ENCODE measurements at regions not wholly inside any gene's neighbourhood (a gene's known extent, or its start where the extent isn't known, plus 50 kb on each side); places are given as distances from the start of the nearest gene placed in this dataset.

DNA sequence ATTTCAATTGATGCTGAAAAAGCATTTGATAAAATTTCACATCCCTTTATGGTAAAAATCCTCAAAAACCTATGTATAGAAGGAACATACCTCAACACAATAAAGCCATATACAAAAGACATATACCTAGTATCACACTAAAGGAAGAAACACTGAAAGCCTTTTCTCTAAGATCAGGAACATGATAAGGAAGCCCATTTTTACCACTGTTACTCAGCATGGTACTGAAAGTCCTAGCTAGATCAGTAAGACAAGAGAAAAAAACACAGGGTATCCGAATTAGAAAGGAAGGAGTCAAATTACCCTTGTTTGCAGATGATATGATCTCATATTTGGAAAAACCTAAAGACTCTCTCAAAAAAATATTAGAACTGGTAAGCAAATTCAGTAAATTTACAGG, 350.2 kb upstream of the PDE4D start:
- DNase-seq: no peak

DNA sequence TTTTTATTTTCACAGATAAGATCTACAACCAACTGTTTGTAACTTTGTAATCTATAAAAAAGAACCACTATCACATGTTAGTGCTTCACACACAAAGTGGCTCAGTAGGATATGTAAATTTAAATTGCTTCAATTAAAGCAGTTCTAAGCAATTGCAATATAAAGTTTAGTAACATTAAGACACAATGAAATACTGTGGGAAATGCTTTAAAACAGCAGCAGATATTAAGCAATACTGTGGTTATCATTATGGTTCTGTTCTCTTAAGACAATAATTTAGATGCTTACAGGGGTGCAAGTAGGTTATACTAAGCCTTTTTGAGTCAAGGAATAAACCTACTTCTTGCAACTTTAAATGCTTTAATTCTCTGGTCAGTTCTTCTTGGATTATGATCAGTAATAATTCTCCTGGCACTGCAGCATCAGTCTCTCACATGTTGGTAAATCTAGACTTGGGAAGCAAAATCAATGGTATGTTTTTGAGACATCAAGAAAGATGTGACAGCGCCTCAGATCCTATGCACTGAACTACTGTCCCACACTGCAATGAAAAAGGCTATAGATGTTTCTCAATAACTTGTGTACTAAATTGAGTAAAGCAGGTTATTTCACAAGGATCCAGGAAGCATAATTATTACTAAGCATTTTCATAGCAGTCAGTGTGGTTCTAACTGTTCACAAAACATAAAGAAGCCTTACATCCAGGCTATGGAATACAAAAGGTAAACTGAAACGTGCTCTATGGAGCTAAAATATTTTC, 338.7 kb upstream of the PDE4D start:
- DNase-seq: no peak

DNA sequence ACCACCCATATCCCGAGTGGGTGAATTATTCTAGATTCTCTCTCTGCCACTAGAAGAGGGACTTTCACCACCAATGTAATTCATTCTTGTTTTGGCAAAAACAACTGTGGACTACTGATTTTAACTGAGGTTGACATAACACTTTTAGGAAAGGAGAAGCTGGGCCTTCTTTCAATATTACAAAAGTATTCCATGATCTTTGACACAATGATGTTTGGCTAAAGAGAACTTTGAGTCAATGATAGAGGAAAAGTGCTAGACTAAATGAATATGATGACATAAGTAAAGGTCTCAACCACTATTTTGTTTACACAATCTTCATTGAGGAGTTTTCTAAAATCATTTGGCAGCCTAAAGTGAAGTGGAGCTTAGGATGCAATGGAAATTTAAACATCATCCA, 336.9 kb upstream of the PDE4D start:
- DNase-seq: no peak

DNA sequence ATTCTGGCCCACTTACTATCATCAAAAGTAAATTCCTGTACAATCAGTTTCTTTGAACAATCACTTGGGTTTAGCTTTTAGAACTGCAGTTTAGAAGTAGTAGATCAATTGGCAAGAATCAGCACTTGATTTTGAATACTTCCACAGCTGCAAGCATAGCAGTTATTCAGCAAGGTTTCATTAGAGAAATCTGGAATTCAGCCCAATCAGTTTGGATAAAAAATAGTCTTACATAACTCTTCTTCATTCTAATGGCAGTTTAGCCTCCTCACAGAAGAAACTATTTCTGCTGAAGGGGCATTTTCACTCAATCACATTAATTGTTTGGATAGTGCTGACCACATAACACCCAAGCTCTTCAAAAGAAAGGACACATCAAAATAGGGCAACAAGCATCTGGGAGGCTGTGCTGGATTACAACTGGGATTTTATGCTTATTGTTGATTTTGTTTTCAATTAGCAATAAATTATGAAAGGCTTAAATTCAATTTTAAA, 336.2 kb upstream of the PDE4D start:
- DNase-seq: no peak

DNA sequence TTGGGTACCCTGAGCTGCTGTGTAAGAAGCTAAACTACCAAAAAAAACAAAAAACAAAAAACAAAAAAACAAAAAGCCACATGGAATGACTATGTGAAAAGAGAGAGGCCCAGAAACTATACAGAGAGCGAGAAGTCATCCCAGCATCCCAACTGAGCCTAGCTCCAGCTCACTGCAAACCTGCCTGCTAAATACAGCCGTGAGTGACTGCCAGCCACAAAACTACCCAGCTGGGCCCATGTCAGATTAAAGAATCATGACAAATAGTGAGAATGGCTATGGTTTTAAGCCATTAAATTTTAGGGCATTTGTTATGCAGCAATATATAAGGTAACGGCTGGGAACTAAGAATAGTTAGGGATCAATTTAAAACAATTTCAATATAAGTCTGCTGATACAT, 335.1 kb upstream of the PDE4D start:
- DNase-seq: no peak

DNA sequence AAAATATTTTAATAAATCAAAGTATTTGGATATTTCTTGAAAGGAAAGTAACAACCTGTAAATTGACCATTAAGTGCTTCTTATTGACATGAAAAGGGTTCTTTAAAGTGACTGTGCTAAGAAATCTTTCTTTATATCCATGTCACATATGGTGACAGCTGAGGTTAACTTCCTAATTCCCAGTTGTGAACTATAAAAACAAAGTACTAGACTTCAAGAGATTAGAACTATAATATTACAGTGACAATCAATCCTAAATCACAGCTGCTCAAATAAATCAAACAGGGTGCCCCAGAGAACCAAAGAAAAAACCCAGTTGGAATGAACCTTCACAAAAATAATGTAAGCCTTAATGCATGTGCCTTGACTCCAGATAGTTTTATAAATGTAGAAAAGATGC, 332.6 kb upstream of the PDE4D start:
- DNase-seq: no peak

DNA sequence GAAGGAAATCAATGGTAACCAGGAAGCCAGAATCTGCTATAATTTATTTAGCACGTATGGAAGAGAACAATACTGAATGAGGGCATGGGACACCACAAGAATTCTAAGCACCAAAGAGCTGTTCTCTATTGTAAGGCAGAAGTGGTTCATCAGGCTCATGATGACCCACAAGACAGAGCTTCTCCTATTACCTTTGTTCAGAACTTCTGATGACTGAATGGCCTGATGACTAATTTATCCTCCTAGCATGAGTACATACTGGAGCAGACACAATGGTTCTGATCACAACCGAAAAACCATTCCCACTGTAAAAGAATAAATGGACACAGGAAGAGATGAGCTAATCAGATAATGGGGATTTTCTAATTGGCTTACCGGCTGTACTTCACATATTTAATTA, 329.8 kb upstream of the PDE4D start:
- DNase-seq: no peak

DNA sequence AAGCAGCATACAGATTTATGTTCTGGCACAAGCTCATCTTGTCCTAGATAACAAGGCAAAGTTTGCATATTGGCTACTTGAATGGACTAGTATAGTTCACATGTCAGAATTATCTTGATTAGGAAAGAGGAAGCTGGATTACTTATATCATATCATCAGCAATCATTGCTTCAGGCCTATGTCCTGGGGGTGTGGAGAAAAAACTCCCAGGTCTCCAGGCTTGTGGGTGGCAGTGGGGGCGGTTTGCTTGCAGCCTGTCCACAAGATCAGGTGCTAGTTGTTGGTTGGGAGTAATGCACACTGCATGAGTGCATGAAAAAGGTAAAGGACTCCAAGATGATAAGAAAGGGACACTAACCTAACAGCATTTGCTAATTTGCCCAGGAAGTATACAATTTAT, 326.4 kb upstream of the PDE4D start:
- DNase-seq: no peak

DNA sequence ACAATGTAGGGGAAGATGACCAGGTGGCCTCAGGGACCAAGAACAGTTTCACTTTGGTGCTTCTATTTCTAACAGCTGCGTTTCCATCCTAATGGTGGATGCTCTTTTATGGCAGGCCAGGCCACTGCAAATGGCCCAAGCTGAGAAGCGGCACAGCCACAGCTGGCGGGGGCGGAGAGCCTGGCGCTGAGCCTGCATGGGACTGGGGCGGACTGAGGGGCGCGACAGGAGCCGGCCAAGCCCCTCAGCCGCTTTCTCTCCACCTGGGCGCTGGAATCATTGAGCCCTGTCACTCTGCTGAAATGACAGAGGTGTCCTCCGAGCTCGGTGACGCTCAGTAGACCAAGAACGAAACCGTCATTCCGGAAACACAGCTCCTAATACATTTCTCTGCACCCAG, 317.3 kb upstream of the PDE4D start:
- no peak for DNase-seq

DNA sequence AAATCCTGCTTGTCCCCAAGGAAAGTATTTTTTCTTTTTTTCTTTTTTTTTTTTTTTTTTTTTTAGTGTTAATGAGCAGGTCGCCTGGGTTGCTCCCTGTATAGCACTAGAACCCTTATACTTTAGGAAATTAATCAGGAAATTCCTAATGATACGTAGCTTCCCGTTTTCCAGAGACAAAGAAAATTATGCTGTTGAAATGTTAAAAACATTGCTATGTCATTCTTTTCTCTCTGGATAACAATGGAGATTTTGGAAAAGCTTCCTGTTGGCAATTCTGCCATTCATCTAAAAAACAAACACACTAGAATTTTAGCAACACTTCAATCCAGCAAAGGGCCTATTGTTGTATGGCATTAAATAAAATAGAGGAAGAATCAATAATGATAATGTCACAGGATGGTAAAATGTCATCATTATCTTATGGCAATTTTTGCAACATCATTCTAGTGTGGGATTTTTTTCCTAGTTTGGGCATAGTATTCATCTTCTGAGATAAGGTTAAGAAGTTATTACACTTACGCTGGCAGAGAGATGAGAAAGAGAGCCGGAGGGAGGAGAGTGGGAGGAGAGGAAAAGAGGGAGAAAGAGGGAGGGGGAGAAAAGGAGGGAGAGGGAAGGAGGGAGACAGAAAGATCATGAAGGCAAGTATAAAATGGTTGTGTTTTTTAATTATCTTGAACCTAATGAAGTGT, 315.8 kb upstream of the PDE4D start:
- no peak for DNase-seq

DNA sequence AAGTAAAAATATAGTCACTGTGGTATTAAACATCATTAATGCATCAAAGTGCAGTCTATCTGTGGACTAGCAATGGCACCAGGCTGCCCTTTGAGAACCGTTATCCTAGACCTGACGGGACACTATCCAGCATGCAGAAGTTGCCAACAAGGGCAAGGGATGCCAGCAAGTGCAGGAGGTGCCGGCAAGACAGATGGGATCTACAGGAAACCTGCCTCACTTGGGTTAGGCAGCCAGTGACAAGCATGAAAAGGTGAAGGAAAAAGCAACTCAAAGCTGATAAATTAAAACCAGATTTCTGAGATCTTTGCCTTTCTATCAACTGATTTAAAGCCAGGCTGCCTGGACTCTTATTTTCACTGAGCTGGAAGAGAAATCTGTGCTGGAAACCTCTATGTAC, 315.2 kb upstream of the PDE4D start:
- no peak for DNase-seq

DNA sequence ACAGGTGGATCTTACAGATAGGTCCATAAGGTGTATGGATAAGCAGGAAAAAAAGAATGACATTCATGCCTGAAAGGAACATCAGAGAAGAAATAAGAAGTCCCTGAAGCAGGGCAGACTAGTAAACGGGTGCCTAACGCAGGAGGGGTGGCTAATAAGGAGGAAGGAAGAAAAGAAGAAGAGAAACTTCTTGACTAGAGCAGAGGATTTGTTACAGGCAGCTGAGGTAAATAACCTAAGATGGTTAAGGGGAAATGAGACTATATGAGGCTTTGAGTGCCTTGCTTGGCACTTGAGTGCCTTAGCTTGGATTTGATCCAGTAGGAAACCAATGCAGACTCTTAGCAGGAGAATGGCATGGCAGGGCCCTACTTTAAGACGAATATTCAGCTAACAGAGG, 313.5 kb upstream of the PDE4D start:
- DNase-seq: no peak

DNA sequence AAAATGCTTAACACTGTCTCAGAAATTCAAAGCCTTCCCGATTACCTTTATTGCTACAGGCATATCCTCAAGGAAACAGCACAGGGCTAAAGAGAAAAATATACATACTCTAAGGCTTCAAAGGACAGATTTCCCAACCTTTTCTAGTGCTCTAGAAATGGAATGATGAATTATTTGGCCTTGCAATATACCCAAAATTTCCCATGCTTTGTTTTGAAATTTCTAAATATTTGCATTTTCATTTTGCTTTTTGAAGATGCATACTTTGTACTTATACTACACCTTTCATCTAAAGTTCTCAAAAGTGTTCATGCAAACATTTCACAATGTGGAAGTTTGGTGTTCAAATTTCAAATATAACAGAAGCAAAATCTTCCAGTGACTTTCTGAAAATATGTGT, 312.7 kb upstream of the PDE4D start:
- no peak for DNase-seq

DNA sequence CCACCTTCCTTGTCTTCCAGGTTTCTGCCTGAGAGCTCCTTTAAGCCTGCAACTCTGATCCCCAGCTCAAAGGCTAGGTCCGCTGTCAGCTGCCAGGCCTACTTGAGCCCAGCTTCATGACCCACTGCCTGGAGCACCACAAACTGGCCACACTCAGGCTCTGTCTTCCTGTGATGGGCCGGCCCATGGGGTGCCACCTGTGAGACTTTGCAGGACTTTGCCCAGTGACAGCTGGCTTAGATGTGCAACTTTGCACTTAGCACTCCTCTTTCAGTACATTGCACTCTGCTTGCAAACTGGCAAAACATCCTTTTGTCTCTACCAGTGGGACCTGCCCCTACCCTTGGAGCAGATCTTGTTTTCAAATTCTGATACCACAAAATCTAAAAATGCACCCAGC, 311.5 kb upstream of the PDE4D start:
- no peak for DNase-seq

DNA sequence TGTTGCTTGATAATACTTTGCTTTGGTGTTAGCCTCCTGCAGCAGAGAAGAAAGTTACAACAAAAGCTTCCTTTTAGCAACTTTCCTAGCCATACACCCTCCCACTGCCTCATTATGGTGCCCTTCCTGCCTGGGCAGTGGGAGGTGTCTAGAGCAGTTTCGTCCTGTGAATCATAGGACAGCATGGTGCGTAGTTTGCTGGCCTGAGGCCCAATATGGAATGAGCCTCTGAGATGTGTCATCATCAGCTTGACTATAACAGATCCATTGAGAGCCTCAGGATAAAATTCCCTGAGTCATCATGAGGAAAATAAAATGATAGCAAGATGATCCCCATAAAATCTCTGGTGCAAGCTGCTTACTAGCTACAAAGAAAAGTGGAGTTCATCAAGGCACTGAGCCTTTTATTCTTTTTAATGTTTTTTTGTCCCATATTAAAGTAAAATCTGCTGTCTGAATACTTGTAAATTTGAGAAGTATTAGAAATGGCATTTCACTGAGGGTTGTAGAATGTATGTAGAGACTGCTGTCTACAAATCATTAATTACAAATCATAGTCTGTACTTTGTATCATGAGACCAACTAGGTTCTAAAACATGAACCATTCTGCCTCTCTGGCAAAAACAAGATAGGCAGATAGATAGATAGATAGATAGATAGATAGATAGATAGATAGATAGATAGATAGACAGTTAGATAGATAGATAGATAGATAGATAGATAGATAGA, 303.0 kb upstream of the PDE4D start:
- DNase-seq: no peak

DNA sequence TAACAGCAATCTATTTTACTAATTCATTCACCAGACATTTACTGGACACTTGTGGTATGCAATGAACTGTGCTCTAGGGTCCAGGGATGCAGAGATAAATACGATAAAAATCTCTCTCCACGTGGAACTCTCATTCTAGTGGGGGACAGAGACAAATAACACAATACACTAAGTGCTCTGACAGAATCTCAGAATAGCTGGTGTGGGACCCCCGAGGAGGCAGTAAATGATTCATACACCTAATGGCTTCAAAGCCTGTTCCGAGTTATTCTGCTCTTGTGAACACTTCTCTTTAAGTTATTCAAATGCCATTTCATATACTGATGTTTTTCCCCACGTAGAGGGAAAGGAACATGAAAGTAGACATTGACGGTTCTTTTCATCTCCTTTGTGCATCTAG, 302.0 kb upstream of the PDE4D start:
- no peak for DNase-seq

DNA sequence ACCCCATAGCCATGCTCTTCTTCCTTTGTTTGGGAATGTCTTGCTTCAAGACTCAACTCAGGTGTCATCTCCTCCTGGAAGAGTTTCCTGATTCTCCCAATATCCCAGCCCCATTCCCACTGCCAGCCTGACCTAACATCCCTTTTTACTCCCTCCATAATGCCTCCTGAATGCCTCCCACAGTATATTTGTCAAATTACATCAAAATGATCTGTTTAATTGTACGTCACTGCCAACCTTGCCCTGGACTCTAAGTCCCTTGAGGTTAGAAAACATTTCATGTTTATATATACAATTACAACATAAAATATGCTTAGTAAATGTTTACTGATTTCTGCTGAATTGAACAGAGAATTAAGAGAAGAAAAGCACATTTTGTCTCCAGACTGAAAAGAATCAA, 301.6 kb upstream of the PDE4D start:
- no peak for DNase-seq

DNA sequence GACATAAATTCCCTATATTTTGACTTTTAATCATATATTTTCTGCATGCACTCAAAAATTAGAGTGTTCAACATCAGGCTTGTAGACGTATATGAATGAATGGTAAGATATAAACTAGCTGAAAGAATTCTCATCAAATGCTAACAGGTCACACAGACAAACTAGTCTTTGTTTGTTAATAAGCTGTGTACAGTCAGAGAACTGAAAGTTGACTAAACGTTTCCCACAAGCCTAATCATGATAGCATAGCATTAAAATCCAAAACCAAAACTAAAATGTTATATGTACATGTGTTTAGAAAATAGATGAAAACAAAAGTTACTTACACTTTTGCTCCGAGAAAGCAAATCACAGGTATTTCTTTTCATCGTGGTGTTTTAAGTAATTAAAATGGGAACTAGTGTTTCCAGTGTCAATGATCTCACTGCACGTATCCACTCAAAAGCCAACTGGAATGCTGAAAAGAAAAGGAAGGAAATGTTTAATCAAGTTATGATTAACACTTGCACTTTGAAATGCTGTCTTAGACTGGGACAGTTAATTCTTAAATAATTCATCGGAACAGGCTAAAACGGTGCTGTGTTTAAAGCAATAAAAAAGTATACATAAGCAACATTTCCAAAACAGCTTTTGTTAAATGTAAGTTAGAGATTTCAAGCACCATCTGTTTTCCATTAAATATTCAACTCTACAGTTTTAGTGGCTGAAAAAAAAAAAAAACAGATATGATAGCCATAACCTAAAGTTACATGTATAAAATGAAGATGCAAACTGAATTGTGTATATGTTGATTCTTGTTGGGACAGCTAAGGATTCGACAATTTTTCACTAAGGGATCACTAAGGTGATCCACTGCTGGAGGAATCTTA, 291.9 kb upstream of the PDE4D start:
- no peak for DNase-seq

DNA sequence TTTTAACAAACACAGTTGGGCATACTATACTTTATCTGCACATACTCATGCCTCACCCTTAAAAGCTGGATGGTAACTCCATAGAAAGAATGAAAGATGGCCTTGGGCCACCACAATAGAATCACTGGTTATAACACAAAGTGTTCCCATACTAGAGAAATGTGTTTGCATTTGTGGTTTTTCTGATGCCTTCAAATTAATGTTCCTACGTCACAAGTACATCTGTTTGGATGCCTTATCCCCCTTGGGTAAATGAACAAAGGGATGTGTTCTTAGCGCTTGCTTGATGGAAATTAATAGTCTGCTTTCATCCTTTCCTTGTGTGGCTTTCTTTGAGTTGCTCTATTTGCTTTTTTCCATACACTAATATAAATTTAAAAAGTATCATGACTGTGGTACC, 291.1 kb upstream of the PDE4D start:
- no peak for DNase-seq

DNA sequence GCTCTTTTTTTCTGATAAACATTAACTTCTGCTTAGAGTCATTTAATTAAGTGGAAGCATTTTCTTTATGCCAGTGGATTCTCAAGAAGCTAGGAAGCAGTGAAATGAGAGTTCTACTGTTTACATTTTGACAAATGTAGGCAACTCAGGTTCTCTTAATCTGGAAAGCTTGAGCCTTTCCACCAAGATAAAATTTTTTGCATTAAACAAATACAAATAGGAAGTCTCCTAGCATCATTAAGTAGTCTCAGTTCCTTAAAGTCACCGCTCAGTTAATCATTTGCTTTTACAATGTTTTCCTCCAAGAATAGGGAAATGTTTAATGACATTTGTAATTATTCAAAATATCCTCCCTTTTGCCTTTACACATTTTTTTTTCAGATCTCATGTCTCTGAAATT, 290.4 kb upstream of the PDE4D start:
- DNase-seq: no peak

DNA sequence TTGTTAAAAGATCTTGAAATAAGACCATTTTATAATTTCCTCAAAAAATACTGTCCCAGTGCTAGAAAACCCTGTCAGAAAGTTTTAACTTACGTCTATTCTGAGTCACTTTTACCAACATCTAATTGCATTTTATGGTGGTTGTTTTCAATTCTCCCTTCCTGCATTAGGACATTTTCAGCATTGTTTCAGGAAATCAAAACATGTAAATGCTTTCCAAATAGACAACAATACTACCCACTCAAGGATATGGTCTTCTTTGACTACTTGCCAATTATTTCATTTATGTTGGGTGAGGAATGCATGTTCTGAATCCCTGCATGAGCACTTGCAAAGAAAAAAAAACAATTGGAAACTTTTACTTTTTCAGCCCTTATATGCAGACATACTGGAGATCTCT, 284.6 kb upstream of the PDE4D start:
- no peak for DNase-seq

DNA sequence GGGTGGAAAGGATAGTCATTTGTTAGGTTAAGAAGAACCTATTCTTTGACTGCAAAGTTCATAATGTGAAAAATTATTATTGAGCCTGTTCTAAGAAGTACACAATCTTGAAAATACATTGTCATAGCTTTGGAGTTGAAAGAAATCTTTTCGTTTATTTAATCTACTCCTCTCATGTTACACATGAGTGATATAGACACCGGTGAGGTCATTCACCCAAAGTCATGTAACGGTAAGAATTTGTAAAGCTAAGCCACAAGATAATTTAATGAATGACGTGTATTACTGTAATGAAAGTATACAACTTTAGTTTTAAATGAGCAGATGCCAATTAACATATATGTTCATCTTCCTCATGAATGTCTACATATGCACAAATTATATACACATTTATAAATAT, 284.1 kb upstream of the PDE4D start:
- DNase-seq: no peak

DNA sequence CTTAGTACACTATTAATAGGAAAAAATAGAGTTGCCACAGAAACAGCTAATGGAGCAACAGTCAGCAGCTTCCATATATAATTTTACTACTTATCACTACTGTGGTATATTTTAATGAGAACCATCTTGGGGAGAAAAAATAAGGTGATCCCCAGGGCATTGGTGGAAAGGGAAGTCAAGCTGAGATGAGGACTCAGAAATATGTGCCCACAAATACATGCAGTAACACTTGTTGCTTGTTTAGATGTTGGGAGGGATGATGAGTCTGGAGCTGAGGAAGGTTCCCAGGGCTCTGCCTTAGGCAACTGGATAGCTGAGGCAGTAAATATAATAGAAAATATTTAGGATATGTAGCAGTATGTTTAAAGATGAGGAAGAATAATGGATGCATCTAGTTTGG, 280.1 kb upstream of the PDE4D start:
- no peak for DNase-seq

All from NCI-H510A treated with DMSO at 0.1 percent for 48 hours (cell line).